Skin epidermis (tissue), 12 donors: ENCODE measurements at regions not wholly inside any gene's neighbourhood (a gene's known extent, or its start where the extent isn't known, plus 50 kb on each side); places are given as distances from the start of the nearest gene placed in this dataset.
"Not testable (repeated sequence)": the region's sequence is repeated elsewhere in the genome, so short reads cannot be mapped to it uniquely, and the experiment has no call there.

ENCODE experiments used
- H3K27ac ChIP-seq, 21 experiments: fragments of 200-600 bp; sonication (generic) in 11 of 21; one replicate each; pipeline ENCODE4 v1.5.0; 2020; ENCODE audit warnings: mild to moderate bottlenecking in 3 of 21, inconsistent platforms in 2 of 21, moderate library complexity in 2 of 21
- H3K4me3 ChIP-seq, 7 experiments: fragments of 200-600 bp; sonication (generic) in 2 of 7; one replicate each; pipeline ENCODE4 v1.5.0; 2020; ENCODE audit warnings: inconsistent platforms in 2 of 7, mild to moderate bottlenecking in 2 of 7, moderate library complexity in 1 of 7

DNA sequence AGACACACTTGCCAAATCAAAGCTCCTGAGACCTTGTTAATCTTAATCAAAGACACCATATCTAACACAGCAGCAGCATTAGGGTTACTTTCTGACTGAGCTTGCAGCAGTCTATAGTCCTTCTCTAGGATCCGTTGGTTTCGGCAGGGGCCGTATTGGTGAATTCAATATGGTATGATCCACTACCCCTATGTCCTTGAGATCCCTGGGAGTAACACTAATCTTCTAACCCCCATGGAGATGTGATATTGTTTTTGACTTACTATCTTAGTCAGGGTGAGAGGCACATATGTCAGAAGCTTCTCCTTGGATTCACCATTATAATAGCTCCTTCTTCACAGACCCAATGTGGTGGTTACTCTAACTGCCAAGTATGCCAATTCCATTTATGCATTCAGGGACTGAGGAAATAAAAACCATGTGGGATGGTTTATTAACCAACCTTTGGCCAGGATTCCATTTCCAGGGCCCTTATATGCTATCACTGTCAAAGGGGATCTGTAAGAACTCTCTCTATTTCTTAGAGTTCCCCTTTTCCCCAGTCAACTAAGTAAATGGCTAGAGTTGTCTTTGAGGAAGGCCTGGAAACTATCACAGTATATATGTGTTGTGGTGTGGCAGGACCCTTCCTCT lies 673.6 kb upstream of the USP24 start:
- Histone ChIP-seq H3K27ac (no peak overlapping the region), H3K4me3 (no peak overlapping the region)

DNA sequence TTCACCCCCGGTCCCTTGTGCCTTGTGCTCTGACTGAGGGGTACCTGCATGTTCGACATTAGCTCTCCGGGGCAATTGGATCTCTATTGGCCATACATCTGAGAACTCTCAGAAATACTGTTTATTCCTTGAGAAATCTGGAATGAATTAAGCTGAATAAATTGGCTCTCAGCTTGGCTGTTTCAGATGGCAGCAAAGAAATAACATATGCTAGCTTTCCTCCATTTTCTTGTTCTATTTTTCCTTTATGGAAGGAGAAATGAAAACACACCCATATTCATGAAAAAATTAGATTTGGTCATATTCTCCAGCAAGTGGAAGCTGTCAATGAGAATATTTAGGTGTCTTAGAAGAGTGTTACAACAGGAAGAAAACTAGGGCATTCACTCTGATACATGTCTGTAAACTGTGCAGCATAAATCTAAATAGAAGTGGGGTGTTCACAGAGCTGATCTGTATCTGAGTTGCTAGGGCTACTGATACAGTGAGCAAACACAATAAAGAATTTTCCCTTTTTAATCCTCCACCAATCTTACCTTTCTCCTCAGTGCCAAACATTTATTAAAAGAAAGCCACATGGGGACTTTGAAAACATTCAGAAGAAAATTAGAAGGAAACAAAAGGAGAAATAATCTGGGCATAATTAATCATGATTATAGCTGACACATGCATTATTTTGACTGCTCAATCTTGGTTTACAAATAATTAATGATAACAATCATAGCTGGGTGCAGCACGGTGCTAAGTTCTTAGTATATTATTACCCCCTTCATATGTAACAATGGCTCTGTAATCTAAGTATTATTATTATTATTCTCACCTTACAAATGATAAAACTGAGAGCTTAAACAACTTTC lies 671.9 kb upstream of the USP24 start:
- Histone ChIP-seq H3K27ac (no peak overlapping the region), H3K4me3 (no peak overlapping the region)

DNA sequence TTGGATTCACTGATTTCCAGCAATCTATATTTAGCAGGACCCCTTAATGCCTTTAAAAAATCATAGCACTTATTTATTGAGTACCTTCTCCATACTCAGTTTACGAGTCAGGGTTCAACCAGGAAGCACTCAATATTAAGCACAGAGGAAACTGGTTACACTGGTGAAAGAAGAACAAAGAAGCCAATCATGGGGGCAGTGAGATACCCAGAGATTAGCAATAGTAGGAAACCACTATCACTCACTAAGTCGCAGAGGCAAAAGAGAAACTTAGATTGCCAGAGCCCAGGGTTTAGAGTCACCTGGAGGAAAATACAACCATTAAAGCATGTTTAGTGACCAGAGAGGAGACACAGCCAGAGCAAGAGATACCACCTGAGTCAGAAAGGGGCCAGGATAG lies 670.5 kb upstream of the USP24 start:
- Histone ChIP-seq H3K4me3 (no peak overlapping the region), H3K27ac (no peak overlapping the region)

DNA sequence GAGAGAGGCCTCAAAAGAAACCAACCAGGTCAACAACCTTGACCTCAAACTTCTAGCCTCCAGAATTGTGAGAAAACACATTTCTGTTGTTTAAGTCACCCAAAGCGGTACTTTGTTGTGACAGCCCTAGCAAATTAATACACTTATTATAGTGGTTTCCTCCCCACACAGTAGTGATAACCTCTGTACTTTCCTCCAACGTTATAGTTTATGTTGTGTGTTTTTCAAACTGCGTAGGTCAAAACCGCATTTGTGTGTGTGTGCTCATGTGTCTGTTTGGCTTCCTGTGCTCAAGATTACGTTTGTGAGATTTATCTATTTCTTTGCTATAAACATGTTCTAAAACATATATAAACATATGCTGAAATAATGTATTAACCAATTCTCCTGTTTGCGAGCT lies 667.8 kb upstream of the USP24 start:
- Histone ChIP-seq H3K4me3 (no peak overlapping the region), H3K27ac (no peak overlapping the region)

DNA sequence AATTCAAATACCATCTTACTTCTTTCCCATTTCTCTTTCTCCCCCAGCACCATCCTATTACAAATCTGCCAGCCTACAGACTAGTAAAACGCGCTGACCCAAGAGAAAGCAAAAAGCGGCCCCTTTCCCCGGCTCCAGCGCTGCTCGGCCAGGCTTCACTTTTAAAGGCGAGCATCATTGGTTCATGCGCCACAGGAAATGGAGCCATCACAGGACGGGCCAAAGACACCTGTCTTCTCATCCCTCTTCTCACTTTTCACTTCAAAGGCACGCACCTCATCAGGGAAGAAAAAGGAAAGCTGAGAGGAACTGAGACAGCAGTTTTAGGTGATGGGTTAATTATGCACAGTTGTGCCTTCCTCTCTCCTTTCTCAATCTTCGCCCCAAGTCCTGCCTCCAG lies 664.2 kb upstream of the USP24 start:
- no peak overlapping the region for H3K27ac ChIP-seq

DNA sequence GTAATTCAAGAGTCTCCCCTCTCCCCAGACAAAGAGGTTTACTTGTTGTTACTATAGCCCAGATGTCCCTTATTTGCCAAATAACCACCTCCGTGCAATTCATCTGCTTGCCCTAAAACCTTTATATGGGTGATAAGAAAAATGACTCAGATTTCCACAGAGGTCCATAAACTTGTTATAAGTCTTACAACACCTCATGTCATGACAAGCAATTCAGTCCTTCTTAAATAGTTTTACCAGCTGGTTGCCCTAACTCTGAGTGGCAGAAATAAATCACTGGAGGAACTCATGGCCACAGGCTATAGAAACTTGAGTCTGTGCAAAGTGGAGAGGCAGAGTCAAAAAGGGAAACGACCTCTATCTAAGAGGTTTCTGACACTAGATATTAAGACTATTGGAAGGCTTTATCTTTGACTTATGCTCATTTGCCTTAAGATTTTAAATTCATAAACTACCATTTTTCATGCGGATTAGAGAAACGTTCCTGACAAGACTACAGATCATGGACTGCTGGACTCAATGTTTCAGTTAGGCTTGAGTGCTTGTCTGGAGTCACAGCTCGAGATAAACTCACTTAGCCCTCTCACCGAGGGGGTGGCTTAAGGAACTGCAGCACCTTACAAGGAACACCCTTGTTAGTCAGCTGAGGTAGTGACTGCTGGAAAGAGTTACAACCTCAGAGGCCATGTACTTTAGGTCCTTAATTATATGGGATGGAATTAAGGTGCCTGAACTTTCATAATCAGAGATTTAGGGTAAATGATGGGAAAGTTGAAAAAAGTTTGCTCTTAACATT lies 662.5 kb upstream of the USP24 start:
- Histone ChIP-seq H3K4me3 (no peak overlapping the region), H3K27ac (no peak overlapping the region)

More for the DNA sequence above, 664.2 kb upstream of the USP24 start:
- no peak overlapping the region for H3K4me3 ChIP-seq

DNA sequence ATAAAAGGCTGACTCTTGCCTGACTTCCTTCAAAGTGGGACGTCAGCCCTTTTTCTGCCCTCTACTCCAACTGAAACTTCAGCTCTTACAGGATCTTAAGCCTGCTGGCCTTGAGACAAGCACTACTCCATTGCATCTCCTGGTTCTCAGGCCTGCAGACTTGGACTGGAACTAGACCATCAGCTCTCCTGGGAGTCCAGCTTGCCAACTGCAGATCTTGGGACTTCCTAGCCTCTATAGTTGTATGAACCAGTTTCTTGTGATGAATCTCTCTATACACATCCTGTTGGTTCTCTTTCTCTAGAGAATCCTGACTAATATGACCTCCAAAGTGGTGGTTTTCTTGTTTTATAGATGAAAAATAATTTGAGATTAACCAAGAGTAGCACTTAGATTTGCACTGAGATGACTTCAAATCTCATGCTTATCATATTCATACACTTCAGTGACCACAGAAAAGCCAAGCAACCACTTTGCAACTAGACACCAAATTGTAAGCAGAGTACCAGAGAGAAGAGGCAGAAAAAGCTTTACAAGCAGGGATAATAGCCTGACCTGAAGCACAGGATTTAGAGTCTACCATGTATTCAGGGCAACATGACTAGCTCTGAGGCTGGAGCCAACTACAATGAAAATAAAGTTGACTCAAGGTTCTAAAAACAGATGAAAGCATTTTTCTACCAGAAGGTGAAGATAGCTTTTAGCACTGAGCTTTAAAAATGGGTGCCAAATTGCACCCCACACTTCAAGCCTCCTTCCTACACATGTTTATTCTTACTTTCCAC lies 661.3 kb upstream of the USP24 start:
- no peak overlapping the region for H3K27ac ChIP-seq

DNA sequence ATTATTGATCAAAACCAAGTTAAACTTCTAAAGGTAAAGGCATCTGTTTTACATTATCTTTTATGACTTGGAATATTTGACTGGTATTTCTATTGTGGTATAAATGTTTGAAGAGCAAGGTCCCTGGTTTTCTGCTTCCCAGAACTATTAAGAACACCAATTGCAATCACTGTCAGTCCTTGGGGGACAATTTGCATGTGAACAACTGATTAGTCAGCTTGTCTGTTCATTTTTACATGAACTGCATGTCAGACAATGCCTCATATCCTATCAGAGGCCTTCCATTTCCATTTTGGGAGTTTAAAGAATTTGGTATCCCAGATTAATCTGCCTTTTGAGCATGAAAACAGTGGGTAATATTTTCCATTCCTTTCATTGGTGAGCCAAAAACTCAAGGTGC lies 654.9 kb upstream of the USP24 start:
- Histone ChIP-seq H3K27ac (peak overlapping the region in 1 of 21 experiments; percentile 28), H3K4me3 (no peak overlapping the region)

More for the DNA sequence above, 661.3 kb upstream of the USP24 start:
- no peak overlapping the region for H3K4me3 ChIP-seq

DNA sequence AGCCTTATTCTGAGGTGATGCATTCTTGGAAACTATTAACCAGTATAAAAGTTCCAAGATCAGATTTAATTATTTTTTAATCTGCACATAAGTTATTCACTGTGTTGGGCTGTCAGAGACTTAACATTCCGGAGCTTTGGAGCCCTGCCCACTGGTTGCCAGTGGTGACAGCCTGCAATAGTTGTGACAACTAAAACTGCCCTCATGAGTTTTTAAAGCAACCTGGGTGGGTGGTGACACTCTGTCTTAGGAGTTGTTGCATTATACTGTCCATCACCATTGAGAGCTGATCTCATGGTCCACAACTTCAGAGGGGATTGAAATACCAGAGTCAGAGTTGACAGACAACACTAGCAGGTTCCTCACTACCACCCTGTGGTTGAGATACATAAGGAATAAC lies 653.9 kb upstream of the USP24 start:
- peak overlapping the region in 4 of 21 experiments; percentile 5 to 50 (median 17) for H3K27ac ChIP-seq
- no peak overlapping the region for H3K4me3 ChIP-seq

DNA sequence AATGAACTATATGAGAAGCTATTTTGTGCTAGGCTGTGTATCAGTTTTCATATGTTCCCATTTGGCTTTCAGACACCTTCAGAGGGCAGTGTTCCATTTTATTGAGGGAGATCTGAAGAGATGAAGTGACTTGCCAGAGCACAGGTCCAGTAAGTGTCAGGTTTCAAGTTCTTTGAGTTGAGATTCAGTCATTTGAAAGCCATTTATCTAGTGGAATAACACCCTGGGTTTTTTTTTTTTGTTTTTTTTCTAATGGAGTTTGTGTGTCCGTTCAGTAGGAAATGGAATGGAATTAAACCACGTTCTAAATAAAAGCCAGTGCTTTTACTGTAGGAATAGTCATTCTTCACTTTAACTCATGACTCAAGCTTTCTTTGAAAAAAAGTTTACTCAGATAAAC lies 652.9 kb upstream of the USP24 start:
- H3K4me3 ChIP-seq = no peak overlapping the region
- H3K27ac ChIP-seq = no peak overlapping the region

DNA sequence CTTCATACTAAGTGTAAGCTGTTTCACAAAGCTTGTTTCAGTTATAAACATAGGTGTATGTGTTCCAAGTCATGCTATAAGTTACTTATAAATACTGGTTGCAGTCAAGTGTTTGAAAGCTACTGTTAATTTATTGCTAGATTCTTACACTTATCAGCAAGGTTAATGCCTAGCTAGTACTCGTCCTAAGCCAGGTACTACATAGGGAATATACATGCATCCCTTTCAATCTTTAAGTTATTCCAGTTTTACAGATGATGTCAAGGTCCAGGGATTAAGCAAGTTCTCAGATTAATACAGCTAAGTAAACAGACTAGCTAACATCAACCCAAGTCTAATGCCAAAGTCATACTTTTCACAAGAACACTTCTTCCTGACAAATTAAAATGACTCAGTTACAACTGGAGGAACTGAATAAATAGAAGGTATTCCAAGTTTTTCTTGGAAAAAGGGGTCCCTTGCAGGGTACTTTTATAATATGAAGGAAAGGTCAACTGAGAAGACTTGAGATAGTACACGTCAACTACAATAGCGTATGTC lies 652.2 kb upstream of the USP24 start:
- no peak overlapping the region for H3K27ac ChIP-seq
- no peak overlapping the region for H3K4me3 ChIP-seq

DNA sequence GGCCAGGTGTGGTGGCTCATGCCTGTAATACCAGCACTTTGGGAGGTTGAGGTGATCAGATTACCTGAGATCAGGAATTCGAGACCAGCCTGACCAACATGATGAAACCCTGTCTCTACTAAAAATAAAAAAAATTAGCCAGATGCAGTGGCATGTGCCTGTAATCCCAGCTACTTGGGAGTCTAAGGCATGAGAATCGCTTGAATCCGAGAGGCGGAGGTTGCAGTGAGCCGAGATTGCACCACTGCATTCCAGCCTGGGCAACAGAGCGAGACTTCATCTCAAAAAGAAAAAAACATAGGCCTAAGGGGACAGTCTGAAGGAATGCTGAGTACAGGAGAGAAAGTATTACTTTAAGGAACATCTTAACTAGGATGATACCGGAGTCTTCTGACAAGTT lies 650.6 kb upstream of the USP24 start:
- not testable (repeated sequence) for H3K27ac ChIP-seq, H3K4me3 ChIP-seq

DNA sequence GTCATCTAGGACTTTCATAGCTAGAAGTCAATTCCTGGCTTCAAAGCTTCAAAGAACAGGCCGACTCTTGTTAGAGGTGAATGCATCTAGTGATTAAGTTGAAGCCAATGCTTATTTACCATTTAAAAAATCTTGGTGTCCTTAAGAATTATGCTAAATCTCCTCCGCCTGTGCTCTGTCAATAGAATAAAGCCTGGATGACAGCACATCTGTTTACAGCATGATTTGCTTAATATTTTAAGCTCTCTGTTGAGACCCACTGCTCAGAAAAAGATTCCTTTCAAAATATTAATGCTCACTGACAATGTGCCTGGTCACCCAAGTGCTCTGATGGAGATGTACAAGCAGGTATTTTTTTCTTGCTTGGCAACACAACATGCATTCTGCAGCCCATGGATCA lies 649.1 kb upstream of the USP24 start:
- H3K4me3 ChIP-seq = no peak overlapping the region
- no peak overlapping the region for H3K27ac ChIP-seq

DNA sequence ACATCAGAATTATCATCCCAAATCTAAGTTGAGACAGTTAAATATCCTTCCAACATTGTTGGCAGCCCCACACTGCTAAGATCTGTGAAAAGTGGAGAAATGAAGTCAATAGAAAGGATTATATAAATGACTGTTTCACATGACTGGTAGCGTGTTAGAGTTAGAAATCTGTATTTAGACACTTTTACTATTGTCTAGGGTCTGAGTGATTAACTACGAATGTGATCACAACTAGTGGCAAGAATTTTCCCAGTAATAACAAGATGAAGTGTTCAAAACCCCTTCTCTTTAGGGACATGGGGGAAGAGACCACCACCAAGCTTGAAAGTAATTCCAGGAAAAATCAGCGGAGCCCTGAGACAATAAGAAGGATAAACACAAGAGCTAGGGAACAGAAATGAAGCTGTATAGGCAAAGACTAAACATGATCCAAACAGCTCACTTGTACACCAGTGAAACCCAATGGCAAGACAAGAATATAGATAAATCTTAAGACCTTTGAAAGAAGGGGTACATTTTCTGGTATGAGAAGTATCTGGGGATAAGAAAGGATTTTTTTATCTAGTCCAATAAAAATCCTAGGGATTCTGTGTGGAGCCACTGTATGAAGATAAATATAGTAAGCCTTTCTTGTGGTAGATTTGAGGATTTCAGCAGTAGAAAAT lies 646.6 kb upstream of the USP24 start:
- Histone ChIP-seq H3K4me3 (no peak overlapping the region), H3K27ac (no peak overlapping the region)

DNA sequence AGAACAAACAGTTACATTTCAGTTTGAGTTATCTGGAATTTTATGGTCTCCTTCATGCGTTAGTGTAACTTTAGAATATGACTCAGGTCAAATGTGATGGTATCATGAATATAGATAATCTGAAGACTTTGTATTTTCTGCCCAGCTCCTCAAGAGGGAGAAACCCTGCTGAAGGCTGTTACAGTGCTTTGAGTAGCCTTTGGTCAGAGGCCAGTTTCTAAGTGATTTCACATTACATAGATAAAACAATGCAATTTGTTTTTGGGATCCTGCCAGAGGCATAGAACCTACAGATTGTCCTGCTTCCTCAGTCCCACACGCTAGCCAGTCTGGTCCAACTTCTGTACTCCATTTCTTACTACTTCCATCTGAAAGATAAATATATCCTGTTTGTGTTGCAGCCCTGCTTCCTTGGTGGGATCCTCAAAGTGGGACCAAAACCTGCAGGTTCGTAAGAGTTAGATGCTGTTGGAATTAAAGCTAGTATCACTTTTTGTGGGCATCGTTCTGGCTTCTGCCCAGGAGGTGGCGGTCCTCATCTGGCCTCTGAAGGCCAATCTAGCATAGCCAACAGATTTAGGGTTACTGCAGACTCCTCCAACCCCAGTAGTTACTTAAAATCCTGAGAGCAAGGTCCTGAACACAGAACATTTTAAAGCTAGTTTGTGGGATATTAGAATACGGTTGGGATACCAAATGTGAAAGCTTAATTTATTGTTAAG lies 645.8 kb upstream of the USP24 start:
- Histone ChIP-seq H3K4me3 (no peak overlapping the region), H3K27ac (no peak overlapping the region)

DNA sequence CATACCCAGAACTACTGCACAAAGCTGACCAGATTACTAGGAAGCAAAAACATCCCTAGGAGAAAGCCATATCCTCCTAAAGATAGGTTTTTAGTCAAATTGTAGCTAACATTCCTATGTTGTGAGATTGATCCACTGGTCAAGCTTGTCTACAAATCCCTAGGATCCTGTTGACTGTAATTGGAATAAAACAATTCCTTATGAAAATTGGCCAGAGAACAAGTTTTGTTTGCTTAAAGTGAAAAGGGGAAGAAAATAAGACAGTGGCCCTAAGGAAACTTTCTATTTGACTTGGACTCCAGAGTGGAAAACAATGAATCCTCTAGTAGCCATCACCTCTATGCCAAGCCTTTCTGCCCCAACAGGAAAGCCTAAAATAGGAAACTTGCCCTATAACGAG lies 645.2 kb upstream of the USP24 start:
- H3K27ac ChIP-seq = no peak overlapping the region
- no peak overlapping the region for H3K4me3 ChIP-seq

DNA sequence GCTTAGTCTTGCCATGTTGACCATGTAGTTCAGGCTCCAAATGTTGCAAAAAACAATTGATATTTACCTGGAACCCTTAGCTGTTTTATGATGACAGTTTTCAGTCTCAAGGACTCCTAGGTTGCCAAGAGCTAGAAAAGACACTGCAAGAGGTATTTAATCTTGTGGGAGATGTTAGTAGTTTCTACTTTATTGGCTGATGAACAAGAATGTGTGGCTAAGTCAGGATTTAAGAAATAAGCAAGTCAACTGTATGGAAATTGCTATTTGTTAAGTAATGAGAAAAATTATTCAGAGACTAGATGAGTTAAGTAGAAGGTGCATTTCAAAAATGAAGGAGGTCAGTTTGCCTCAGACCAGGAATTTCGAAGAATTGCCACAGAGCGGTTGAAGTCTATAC lies 639.7 kb upstream of the USP24 start:
- H3K4me3 ChIP-seq = no peak overlapping the region
- H3K27ac ChIP-seq = no peak overlapping the region

DNA sequence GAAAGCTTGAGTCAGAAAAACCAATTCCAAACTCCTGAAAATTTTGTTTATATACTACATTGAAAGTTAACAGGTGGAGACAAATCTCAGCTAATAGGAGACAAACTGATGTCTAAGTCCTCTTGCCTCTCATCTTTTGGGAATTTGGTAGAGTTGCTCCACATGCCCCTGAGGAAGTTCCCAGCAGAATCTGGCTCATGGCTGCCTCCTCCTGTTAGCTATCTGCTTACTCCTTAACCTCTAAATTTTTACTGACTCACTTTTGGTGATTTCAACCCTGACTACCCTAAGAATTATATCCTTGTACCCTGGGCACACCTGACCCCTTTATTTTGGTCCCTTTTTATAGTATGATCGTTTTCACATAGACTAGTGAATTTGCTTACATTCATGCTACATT lies 633.7 kb upstream of the USP24 start:
- Histone ChIP-seq H3K27ac (no peak overlapping the region), H3K4me3 (no peak overlapping the region)

DNA sequence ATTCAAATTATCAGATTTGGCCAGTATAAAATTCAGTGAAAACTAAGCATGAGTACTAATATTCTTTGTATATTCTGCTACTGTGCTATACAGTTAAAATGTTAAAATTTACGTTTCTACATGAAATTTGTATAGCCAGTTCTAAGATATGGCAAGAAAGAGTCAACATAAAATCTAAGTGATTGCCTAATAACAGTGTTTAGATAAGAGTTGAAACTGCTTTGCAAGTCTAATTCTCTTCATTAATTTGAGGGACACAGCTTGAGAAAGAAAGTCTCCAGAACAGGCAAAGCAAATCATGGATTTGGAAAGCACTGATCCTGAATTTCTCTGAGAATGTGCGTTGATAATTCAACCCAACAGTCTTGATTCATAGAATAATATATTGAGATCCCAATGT lies 630.9 kb upstream of the USP24 start:
- Histone ChIP-seq H3K4me3 (no peak overlapping the region), H3K27ac (no peak overlapping the region)
